GM13976 (cell line): ENCODE measurements at regions not wholly inside any gene's neighbourhood (a gene's known extent, or its start where the extent isn't known, plus 50 kb on each side); places are given as distances from the start of the nearest gene placed in this dataset.

Source experiments
- DNase-seq: peaks from one replicate; pipeline ENCODE4 v3.0.0; 2012; ENCODE audit warnings: low spot score
- in situ Hi-C: fragments of 300-500 bp; cut with MboI; formaldehyde crosslinking; loops from one replicate; pipeline ENCODE4 v1.12.0; 2022; ENCODE audit warnings: low sequenced_read_pairs, mixed read lengths, inconsistent platforms; ENCODE audit not compliant: unreplicated experiment
- TF ChIP-seq, protein P1 (sequence below): IDR thresholded peaks from 2 replicates; pipeline ENCODE4 v1.5.1; 2012; ENCODE audit warnings: borderline replicate concordance, mild to moderate bottlenecking; ENCODE audit not compliant: insufficient read depth; ENCODE audit errors: extremely low read depth, missing control alignments, control extremely low read depth

DNA sequence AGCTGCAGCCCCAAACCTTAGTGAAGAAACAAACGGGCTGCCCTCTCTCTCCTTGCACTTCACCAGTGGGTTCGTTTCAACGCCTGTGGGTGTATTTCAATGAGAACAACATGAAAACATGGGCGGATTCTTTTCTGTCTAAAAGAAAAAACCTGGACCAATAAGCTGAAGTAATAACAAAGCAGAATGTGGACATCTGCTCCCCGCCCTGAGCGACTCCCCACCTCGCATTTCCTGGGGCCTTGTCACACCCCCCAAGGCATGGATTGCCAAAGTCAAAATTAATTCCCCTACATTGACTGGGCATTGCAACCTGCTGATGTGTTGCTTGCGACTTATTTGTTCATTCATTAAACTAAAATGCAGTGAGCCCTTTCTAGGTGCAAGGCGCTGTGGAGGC is 142.9 kb downstream of the BCOR start:
- no peak for DNase-seq
- TF ChIP-seq, protein P1, sequence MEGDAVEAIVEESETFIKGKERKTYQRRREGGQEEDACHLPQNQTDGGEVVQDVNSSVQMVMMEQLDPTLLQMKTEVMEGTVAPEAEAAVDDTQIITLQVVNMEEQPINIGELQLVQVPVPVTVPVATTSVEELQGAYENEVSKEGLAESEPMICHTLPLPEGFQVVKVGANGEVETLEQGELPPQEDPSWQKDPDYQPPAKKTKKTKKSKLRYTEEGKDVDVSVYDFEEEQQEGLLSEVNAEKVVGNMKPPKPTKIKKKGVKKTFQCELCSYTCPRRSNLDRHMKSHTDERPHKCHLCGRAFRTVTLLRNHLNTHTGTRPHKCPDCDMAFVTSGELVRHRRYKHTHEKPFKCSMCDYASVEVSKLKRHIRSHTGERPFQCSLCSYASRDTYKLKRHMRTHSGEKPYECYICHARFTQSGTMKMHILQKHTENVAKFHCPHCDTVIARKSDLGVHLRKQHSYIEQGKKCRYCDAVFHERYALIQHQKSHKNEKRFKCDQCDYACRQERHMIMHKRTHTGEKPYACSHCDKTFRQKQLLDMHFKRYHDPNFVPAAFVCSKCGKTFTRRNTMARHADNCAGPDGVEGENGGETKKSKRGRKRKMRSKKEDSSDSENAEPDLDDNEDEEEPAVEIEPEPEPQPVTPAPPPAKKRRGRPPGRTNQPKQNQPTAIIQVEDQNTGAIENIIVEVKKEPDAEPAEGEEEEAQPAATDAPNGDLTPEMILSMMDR: no peak
- in situ Hi-C loops: no loop called here

DNA sequence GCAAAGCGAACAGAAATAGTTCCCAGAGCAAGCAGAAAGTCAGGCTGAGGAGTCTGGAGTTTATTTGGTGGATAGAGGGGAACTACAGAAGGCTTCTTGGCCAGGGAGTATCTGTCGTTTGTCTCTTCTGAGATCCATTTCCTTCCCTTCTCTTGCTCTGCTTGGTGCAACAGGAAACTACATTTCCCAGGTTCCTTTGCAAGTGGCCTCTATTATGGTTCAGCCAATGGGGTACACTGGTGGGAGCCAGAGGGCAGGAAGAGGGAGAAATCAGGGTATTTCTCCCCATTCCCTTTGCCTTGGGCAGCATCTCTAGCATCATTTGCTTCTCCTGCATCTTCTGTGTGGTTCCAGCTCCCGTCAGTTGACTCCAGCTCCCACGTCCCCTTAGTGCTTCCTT is 142.1 kb downstream of the BCOR start:
- in situ Hi-C loops: no loop called here
- TF ChIP-seq, protein P1: no peak
- DNase-seq: no peak

DNA sequence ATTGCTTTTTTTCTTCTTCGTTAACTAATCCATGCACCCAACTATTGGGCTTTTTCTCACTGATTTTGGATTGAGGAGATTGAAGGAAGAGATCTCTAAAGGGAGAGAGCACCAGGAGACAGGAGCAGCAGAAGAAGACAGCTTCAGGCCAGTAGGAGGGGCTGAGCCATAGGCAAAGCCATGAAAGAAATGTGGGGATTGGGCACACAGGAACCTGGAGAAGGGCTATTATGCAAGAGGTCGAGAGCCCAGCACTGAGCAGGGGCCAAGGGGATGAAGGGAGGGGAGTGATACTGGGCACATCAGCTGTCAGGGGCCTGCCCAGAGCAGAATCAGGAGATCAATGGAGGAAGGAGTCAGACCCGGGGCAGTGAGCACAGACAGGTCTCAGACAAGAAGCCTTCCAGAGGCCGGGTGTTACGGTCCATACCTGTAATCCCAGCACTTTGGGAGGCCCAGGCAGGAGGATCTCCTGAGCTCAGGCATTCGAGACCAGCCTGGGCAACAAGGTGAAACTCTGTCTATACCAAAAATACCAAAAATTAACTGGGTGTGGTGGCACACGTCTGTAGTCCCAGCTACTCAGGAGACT is 140.9 kb downstream of the BCOR start:
- no peak for DNase-seq
- in situ Hi-C loops: no loop called here
- TF ChIP-seq, protein P1: no peak

DNA sequence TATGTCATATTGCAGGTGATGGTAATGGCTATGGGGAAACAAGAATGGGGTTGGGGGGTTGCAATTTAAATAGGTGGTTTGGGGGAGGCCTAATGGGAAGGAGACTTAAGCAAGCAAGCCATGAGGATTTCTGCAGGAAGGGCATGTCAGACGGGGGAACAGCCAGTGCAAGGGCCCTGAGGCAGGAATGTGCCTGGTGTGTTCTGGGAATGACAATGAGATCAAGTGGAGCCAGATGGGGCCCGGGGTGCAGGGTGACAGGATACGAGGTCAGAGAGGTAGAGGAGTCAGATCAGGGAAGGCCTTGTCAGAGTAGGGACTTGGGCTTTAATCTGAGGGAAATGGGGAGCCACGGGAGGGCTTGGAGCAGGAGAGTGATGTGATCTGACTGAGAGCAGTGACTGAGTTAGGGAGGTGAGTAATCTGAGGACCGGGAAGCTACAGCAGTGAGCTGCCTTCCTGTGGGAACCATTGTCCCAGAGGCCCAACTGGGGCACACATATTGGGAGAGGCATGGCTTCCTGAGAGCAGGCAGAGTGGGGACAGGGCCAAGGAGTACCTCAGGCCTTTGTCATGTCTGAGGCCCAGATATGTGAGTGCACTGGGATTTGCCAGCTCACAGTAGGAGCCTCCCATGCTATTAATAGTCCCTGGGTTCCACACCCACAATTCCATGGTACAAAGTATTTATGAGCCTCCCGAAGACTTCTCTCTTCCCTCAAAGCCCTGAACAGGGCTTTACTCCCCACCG is 139.8 kb downstream of the BCOR start:
- in situ Hi-C loops: no loop called here
- no peak for DNase-seq
- TF ChIP-seq, protein P1: no peak

DNA sequence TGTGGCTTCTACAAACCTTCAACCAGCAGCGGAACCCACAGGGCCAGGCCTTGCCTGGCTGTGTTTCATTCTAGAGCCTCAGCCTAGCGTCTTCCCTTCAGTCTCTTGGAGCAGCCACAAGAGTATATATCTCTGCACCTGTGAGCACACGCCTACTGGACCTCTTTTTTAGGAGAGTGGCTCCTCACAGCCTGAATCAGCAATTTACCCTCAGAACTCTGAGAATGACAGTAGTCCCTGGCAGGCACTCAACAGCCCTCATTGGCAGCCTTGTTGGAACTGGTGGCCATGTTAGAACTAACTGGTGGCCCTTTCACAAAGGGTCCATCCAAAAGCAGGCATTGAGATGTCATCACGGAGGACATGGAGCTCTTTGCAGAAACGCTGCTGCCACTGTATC is 138.9 kb downstream of the BCOR start:
- in situ Hi-C loops: no loop called here
- no peak for DNase-seq
- TF ChIP-seq, protein P1: no peak

DNA sequence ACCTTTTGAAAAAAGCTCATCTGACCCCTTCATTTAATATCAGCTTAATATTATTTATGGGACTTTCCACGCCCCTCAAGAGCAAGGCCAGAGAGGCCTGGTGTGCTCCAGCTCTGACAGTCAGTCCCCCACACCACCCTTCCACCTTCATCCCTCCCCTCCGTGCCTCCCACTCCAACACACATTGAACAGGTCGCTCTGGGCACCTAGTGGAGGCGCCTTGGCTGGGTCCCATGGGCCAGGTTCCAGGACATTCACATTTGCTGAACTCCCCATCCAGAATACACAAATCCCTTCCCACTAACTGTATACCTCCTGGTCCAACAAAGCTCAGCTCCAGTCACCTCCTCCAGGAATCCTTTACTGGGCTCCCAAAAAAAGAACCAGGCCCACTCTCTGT is 137.5 kb downstream of the BCOR start:
- no peak for DNase-seq
- in situ Hi-C loops: no loop called here

More for the DNA sequence above, 137.5 kb downstream of the BCOR start:
- TF ChIP-seq, protein P1: no peak
